HepG2 (cell line): ENCODE measurements at regions not wholly inside any gene's neighbourhood (a gene's known extent, or its start where the extent isn't known, plus 50 kb on each side); places are given as distances from the start of the nearest gene placed in this dataset.

Experiments
- ATAC-seq: fragments of 200-7000 bp; cut with Tn5 transposase; 3 replicates; pipeline ENCODE4 v1.9.1; 2020; ENCODE audit warnings: mild to moderate bottlenecking, moderate library complexity
- BruUV-seq: library from RNA; stranded (reverse); fragments of 400-500 nt; replicated peaks from 2 replicates; lab custom pipeline; 2021; lab: Mats Ljungman, UMichigan
- CTCF ChIA-PET: fragments of 300-600 bp; formaldehyde crosslinking; extraction: SDS; loops from one replicate; lab custom pipeline; 2021; ENCODE audit warnings: low total read pairs, inconsistent platforms, low intra/inter-chr PET ratio; lab: Yijun Ruan, JAX
- POLR2A ChIA-PET: fragments of 350-600 bp; sonication (Branson Sonifier 250); formaldehyde crosslinking; loops from one replicate; lab custom pipeline; 2020; ENCODE audit warnings: antibody characterized with exemption, inconsistent platforms; lab: Yijun Ruan, JAX
- DNase-seq: peaks from one replicate; pipeline ENCODE4 v3.0.0-alpha.2; 2015; ENCODE audit warnings: low spot score
- FAIRE-seq: peaks from 3 replicates; lab custom pipeline; 2011; peaks lifted over from hg19 to GRCh38; lab: Jason Lieb, UNC
- H2AFZ ChIP-seq: one replicate; pipeline ENCODE4 v1.6.1; 2011; ENCODE audit warnings: low read length, inconsistent platforms
- H3K27ac ChIP-seq: fragments of 300-600 bp; 3 replicates; pipeline ENCODE4 v1.8.0; 2011; ENCODE audit warnings: mixed run types, mild to moderate bottlenecking, mixed read lengths, low read length, inconsistent platforms; ENCODE audit not compliant: insufficient read depth; ENCODE audit errors: extremely low read length
- H3K27me3 ChIP-seq, 2 experiments: fragments of 200-600 bp in 1 of 2; 2 replicates in 1 of 2; 3 replicates in 1 of 2; pipeline versions ENCODE4 v1.6.0 to v1.8.0; 2011; ENCODE audit warnings: low read length in 2 of 2, mild to moderate bottlenecking in 2 of 2, moderate library complexity in 2 of 2, inconsistent platforms in 1 of 2; ENCODE audit not compliant: insufficient read depth in 2 of 2, control insufficient read depth in 1 of 2
- H3K36me3 ChIP-seq, 2 experiments: fragments of 200-600 bp in 1 of 2; replicated peaks in 1 of 2; 2 replicates in 1 of 2; 3 replicates in 1 of 2; pipeline versions ENCODE4 v1.5.1 to v1.8.0; 2011; ENCODE audit warnings: low read length in 2 of 2, inconsistent platforms in 1 of 2; ENCODE audit not compliant: insufficient read depth in 2 of 2, control insufficient read depth in 1 of 2
- H3K4me1 ChIP-seq: 2 replicates; pipeline ENCODE4 v1.5.1; 2012; ENCODE audit warnings: low read length, inconsistent platforms; ENCODE audit not compliant: insufficient read depth
- H3K4me2 ChIP-seq: 2 replicates; pipeline ENCODE4 v1.6.0; 2011; ENCODE audit warnings: low read depth, low read length, inconsistent platforms
- H3K4me3 ChIP-seq, 3 experiments: fragments of 200-600 bp in 1 of 3; sonication (generic), shearing (Covaris generic) in 1 of 3; replicated peaks in 1 of 3; 2 replicates each; pipeline ENCODE4 v1.5.1; 2011 to 2016; ENCODE audit warnings: low read length in 3 of 3, inconsistent platforms in 2 of 3, low read depth in 2 of 3, mild to moderate bottlenecking in 2 of 3, control low read depth in 1 of 3, mixed read lengths in 1 of 3; ENCODE audit not compliant: insufficient read depth in 1 of 3
- H3K79me2 ChIP-seq: one replicate; pipeline ENCODE4 v1.6.1; 2011; ENCODE audit warnings: low read length, inconsistent platforms; ENCODE audit not compliant: insufficient read depth
- H3K9ac ChIP-seq: 2 replicates; pipeline ENCODE4 v1.6.0; 2011; ENCODE audit warnings: mild to moderate bottlenecking, low read depth, low read length, inconsistent platforms; ENCODE audit not compliant: insufficient read depth
- H3K9me3 ChIP-seq: 2 replicates; pipeline ENCODE4 v1.5.1; 2012; ENCODE audit warnings: mild to moderate bottlenecking, low read length
- H4K20me1 ChIP-seq: 2 replicates; pipeline ENCODE4 v1.6.0; 2011; ENCODE audit warnings: inconsistent platforms, mild to moderate bottlenecking, low read length, moderate library complexity; ENCODE audit not compliant: insufficient read depth
- ARNT2 ChIP-seq: sonication (generic); formaldehyde crosslinking; IDR thresholded peaks from 2 replicates; pipeline ENCODE4 v1.8.0; 2022; ENCODE audit warnings: mild to moderate bottlenecking, low read depth, missing genetic modification reagents, moderate library complexity
- CEBPZ ChIP-seq: IDR thresholded peaks from 2 replicates; pipeline ENCODE4 v1.6.1; 2012; ENCODE audit warnings: low read length, improper control_type of control experiment
- CHD4 ChIP-seq: fragments of 200-600 bp; sonication (generic); IDR thresholded peaks from 2 replicates; pipeline ENCODE4 v1.7.0; 2017; ENCODE audit warnings: mild to moderate bottlenecking, low read length, borderline replicate concordance
- DNMT3B ChIP-seq: conservative IDR thresholded peaks from 2 replicates; pipeline ENCODE4 v1.6.1; 2016; ENCODE audit warnings: missing biosample characterization, control low read depth
- GATA4 ChIP-seq: sonication (generic); IDR thresholded peaks from 2 replicates; pipeline ENCODE4 v1.6.1; 2016; ENCODE audit warnings: antibody characterized with exemption, low read depth, borderline replicate concordance
- IKZF5 ChIP-seq: IDR thresholded peaks from 2 replicates; pipeline ENCODE4 v1.6.1; 2018; ENCODE audit warnings: missing genetic modification reagents, mild to moderate bottlenecking, missing compliant biosample characterization
- KDM5A ChIP-seq: fragments of 200-600 bp; sonication (generic); IDR thresholded peaks from 2 replicates; pipeline ENCODE4 v1.7.0; 2018; ENCODE audit warnings: antibody characterized with exemption, mild to moderate bottlenecking, low read length, borderline replicate concordance
- ZMYM2 ChIP-seq: sonication (generic); formaldehyde crosslinking; IDR thresholded peaks from 2 replicates; pipeline ENCODE4 v1.8.0; 2022; ENCODE audit warnings: mild to moderate bottlenecking, missing genetic modification reagents
- ZNF12 ChIP-seq: sonication (generic); formaldehyde crosslinking; IDR thresholded peaks from 2 replicates; pipeline ENCODE4 v1.5.0; 2020; ENCODE audit warnings: missing genetic modification reagents
- ZNF253 ChIP-seq: sonication (generic); formaldehyde crosslinking; IDR thresholded peaks from 2 replicates; pipeline ENCODE4 v1.8.0; 2022; ENCODE audit warnings: mild to moderate bottlenecking, missing genetic modification reagents, borderline replicate concordance
- ZNF282 ChIP-seq: fragments of 450-650 bp; IDR thresholded peaks from 2 replicates; pipeline ENCODE4 v1.6.1; 2018; ENCODE audit not compliant: partially characterized antibody
- WGBS: methylation state at CpG from one replicate; pipeline ENCODE4 v1.1.6; 2017; ENCODE audit warnings: low lambda C conversion rate; 5-methylcytosine and 5-hydroxymethylcytosine counted together
- in situ Hi-C: cut with HindIII; loops from 2 replicates; pipeline ENCODE4 v1.10.0; 2017; ENCODE audit warnings: low pct_unique_long_range_greater_than_20kb; ENCODE audit not compliant: extremely low pct_ligation_motif_present
- intact Hi-C: fragments of 100-400 bp; cut with micrococcal nuclease; formaldehyde crosslinking; loops from one replicate; pipeline ENCODE4 v1.10.0; 2022; ENCODE audit not compliant: unreplicated experiment

- no peaks in the 10 kb centered on the region for H3K9me3 ChIP-seq
- BruUV-seq = no TSS peak
- H4K20me1 ChIP-seq = no peaks in the 10 kb centered on the region
- ATAC-seq = no peak
- no peak overlapping the region for H3K4me3 ChIP-seq
- POLR2A ChIA-PET = no interaction called here
- H3K27ac ChIP-seq = no peak overlapping the region
- 32% methylated on average over 4 of the region's 5 CpGs for WGBS
- no peak overlapping the region for H2AFZ ChIP-seq
- no peaks in the 10 kb centered on the region for H3K27me3 ChIP-seq
- H3K36me3 ChIP-seq = no peaks in the 10 kb centered on the region
- intact Hi-C loops = no loop called here
- CTCF ChIA-PET = no interaction called here
- no peak overlapping the region for H3K9ac ChIP-seq
- FAIRE-seq = no peak
- TF ChIP-seq GATA4 (no peak), ZNF253 (CRISPR knock-in tag) (no peak), CHD4 (no peak), IKZF5 (CRISPR knock-in tag) (no peak), ARNT2 (no peak), ZNF12 (CRISPR knock-in tag) (no peak), ZMYM2 (CRISPR knock-in tag) (no peak), CEBPZ (no peak), ZNF282 (no peak), KDM5A (no peak), DNMT3B (no peak)
- no peaks in the 10 kb centered on the region for H3K79me2 ChIP-seq
- in situ Hi-C loops = no loop called here
- no peak for DNase-seq
- H3K4me1 ChIP-seq = no peaks in the 10 kb centered on the region
- H3K4me2 ChIP-seq = no peak overlapping the region
Measured at GRCh38 chr5:155402927-155403640, 389.5 kb downstream of the KIF4B start.
